GM21526 (cell line): ENCODE measurements at regions not wholly inside any gene's neighbourhood (a gene's known extent, or its start where the extent isn't known, plus 50 kb on each side); places are given as distances from the start of the nearest gene placed in this dataset.

Experiments
- ATAC-seq: cut with Tn5 transposase; IDR thresholded peaks from one replicate; pipeline ENCODE4 v1.9.1; 2021; ENCODE audit warnings: moderate library complexity; ENCODE audit not compliant: unreplicated experiment, low FRiP score

- ATAC-seq = no peak
These were observed 128.0 kb downstream of the KIF20B start for GRCh38 chr10:89829262-89829886.

GRCh38 chr10:89829887-89830269 is 128.5 kb downstream of the KIF20B start:
- ATAC-seq = no peak

- ATAC-seq = no peak
These were observed 129.2 kb downstream of the KIF20B start for GRCh38 chr10:89830624-89831023.

GRCh38 chr10:89836840-89837164 is 135.4 kb downstream of the KIF20B start:
- no peak for ATAC-seq

GRCh38 chr10:89837165-89838043 is 136.0 kb downstream of the KIF20B start:
- ATAC-seq = no peak

- no peak for ATAC-seq
These were observed 136.7 kb downstream of the KIF20B start for GRCh38 chr10:89838044-89838615.

- ATAC-seq = no peak
These were observed 144.3 kb downstream of the KIF20B start for GRCh38 chr10:89845541-89846280.

- no peak for ATAC-seq
These were observed 144.9 kb downstream of the KIF20B start for GRCh38 chr10:89846281-89846630.

GRCh38 chr10:89846786-89847185 is 145.4 kb downstream of the KIF20B start:
- ATAC-seq = no peak

- no peak for ATAC-seq
These were observed 151.5 kb downstream of the KIF20B start for GRCh38 chr10:89852872-89853271.

GRCh38 chr10:89853781-89854191 is 152.4 kb downstream of the KIF20B start:
- ATAC-seq = no peak

- no peak for ATAC-seq
These were observed 156.1 kb downstream of the KIF20B start for GRCh38 chr10:89857431-89858042.

GRCh38 chr10:89861199-89861573 is 159.8 kb downstream of the KIF20B start:
- ATAC-seq = no peak

- no peak for ATAC-seq
These were observed 160.4 kb downstream of the KIF20B start for GRCh38 chr10:89861584-89862301.

GRCh38 chr10:89867964-89868363 is 166.6 kb downstream of the KIF20B start:
- no peak for ATAC-seq

- ATAC-seq = no peak
These were observed 167.8 kb downstream of the KIF20B start for GRCh38 chr10:89869180-89869579.

GRCh38 chr10:89869592-89870156 is 168.3 kb downstream of the KIF20B start:
- no peak for ATAC-seq

GRCh38 chr10:89870936-89871335 is 169.5 kb downstream of the KIF20B start:
- no peak for ATAC-seq

GRCh38 chr10:89873055-89873454 is 171.7 kb downstream of the KIF20B start:
- no peak for ATAC-seq

GRCh38 chr10:89875557-89875956 is 174.2 kb downstream of the KIF20B start:
- ATAC-seq = no peak
